Epithelial cell of proximal tubule (primary cell): ENCODE measurements at regions not wholly inside any gene's neighbourhood (a gene's known extent, or its start where the extent isn't known, plus 50 kb on each side); places are given as distances from the start of the nearest gene placed in this dataset.

Experiments used
- DNase-seq: peaks from one replicate; pipeline ENCODE4 v3.0.0-alpha.2; 2011; ENCODE audit warnings: low read depth
- H3K4me3 ChIP-seq: 2 replicates; pipeline ENCODE4 v1.5.1; 2011; ENCODE audit warnings: low read depth, mild to moderate bottlenecking, low read length
- CTCF ChIP-seq: conservative IDR thresholded peaks from 2 replicates; pipeline ENCODE4 v1.5.1; 2012; ENCODE audit warnings: low read depth, mild to moderate bottlenecking, low read length

- no peak for DNase-seq
- no peak for TF ChIP-seq CTCF
- H3K4me3 ChIP-seq, result no peak overlapping the region
Observed at GRCh38 chr6:68307301-68307700, 327.8 kb upstream of the ADGRB3 start.

GRCh38 chr6:68296126-68296525 is 339.0 kb upstream of the ADGRB3 start:
- DNase-seq, result no peak
- no peak overlapping the region for H3K4me3 ChIP-seq
- no peak for TF ChIP-seq CTCF

GRCh38 chr6:68282646-68283045 is 352.4 kb upstream of the ADGRB3 start:
- H3K4me3 ChIP-seq, result no peak overlapping the region
- no peak for TF ChIP-seq CTCF
- DNase-seq, result no peak

- H3K4me3 ChIP-seq, result no peak overlapping the region
- TF ChIP-seq CTCF, result no peak
- no peak for DNase-seq
Observed at GRCh38 chr6:68279793-68280557, 355.1 kb upstream of the ADGRB3 start.

- no peak for TF ChIP-seq CTCF
- H3K4me3 ChIP-seq, result no peak overlapping the region
- no peak for DNase-seq
Observed at GRCh38 chr6:68273297-68273696, 361.8 kb upstream of the ADGRB3 start.

- TF ChIP-seq CTCF, result no peak
- H3K4me3 ChIP-seq, result no peak overlapping the region
- DNase-seq, result no peak
Observed at GRCh38 chr6:68256391-68256790, 378.7 kb upstream of the ADGRB3 start.

GRCh38 chr6:68252632-68253031 is 382.4 kb upstream of the ADGRB3 start:
- no peak for DNase-seq
- TF ChIP-seq CTCF, result no peak
- no peak overlapping the region for H3K4me3 ChIP-seq
